ENCODE measurements at regions not wholly inside any gene's neighbourhood (a gene's known extent, or its start where the extent isn't known, plus 50 kb on each side); places are given as distances from the start of the nearest gene placed in this dataset.
"Not testable (repeated sequence)": the region's sequence is repeated elsewhere in the genome, so short reads cannot be mapped to it uniquely, and the experiment has no call there.

GRCh38 chr4:138367942-138368341, 125.8 kb upstream of the SLC7A11 start:
- DNase-seq (ENCODE audit: extremely low spot score): no peak
- intact Hi-C loops (cut with DNase I): no loop called here
- Histone ChIP-seq H3K27ac (replicated peaks in 1 of 4) (no peak overlapping the region), H3K4me1 (no peaks in the 10 kb centered on the region), H3K27me3 (no peaks in the 10 kb centered on the region), H3K36me3 (no peaks in the 10 kb centered on the region), H3K4me3 (no peak overlapping the region), H3K9me3 (no peaks in the 10 kb centered on the region)
- TF ChIP-seq POLR2AphosphoS5 (IDR thresholded peaks at IDR 0.05) (no peak), POLR2A (IDR thresholded peaks at IDR 0.05; ENCODE audit: low read depth) (no peak), EP300 (IDR thresholded peaks at IDR 0.05) (no peak)
- TF ChIP-seq, protein P1, sequence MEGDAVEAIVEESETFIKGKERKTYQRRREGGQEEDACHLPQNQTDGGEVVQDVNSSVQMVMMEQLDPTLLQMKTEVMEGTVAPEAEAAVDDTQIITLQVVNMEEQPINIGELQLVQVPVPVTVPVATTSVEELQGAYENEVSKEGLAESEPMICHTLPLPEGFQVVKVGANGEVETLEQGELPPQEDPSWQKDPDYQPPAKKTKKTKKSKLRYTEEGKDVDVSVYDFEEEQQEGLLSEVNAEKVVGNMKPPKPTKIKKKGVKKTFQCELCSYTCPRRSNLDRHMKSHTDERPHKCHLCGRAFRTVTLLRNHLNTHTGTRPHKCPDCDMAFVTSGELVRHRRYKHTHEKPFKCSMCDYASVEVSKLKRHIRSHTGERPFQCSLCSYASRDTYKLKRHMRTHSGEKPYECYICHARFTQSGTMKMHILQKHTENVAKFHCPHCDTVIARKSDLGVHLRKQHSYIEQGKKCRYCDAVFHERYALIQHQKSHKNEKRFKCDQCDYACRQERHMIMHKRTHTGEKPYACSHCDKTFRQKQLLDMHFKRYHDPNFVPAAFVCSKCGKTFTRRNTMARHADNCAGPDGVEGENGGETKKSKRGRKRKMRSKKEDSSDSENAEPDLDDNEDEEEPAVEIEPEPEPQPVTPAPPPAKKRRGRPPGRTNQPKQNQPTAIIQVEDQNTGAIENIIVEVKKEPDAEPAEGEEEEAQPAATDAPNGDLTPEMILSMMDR (IDR thresholded peaks at IDR 0.05): no peak

- intact Hi-C loops (cut with DNase I); H3K27ac ChIP-seq (replicated peaks in 1 of 4); H3K27me3 ChIP-seq; H3K4me3 ChIP-seq; H3K36me3 ChIP-seq; DNase-seq (ENCODE audit: extremely low spot score); H3K4me1 ChIP-seq: not testable (repeated sequence)
- H3K9me3 ChIP-seq: peaks cover 0 to 14% (median 9%) of the 10 kb centered on the region in 4 donors
- WGBS: 96% methylated on average over 3 of the region's 3 CpGs
Measured at GRCh38 chr4:138352446-138352845, 110.3 kb upstream of the SLC7A11 start.

GRCh38 chr4:138348055-138348454, 105.9 kb upstream of the SLC7A11 start:
- Histone ChIP-seq H3K9me3 (no peaks in the 10 kb centered on the region), H3K4me1 (no peaks in the 10 kb centered on the region), H3K27me3 (no peaks in the 10 kb centered on the region), H3K27ac (replicated peaks in 1 of 4) (no peak overlapping the region), H3K36me3 (no peaks in the 10 kb centered on the region), H3K4me3 (no peak overlapping the region)
- WGBS: 53% methylated on average over 3 of the region's 3 CpGs
- no peak for DNase-seq (ENCODE audit: extremely low spot score)
- TF ChIP-seq, protein P1 (IDR thresholded peaks at IDR 0.05): no peak
- no peak for TF ChIP-seq POLR2AphosphoS5 (IDR thresholded peaks at IDR 0.05)
- intact Hi-C loops (cut with DNase I): no loop called here

GRCh38 chr4:138347561-138347960, 105.4 kb upstream of the SLC7A11 start:
- H3K36me3 ChIP-seq: no peaks in the 10 kb centered on the region
- H3K27me3 ChIP-seq: no peaks in the 10 kb centered on the region
- H3K4me3 ChIP-seq: no peak overlapping the region
- no peaks in the 10 kb centered on the region for H3K9me3 ChIP-seq
- DNase-seq (ENCODE audit: extremely low spot score): no peak
- H3K4me1 ChIP-seq: no peaks in the 10 kb centered on the region
- H3K27ac ChIP-seq (replicated peaks in 1 of 4): no peak overlapping the region
- TF ChIP-seq, protein P1 (IDR thresholded peaks at IDR 0.05): no peak
- TF ChIP-seq POLR2AphosphoS5 (IDR thresholded peaks at IDR 0.05): no peak
- no peak for TF ChIP-seq POLR2A (IDR thresholded peaks at IDR 0.05; ENCODE audit: low read depth)
- TF ChIP-seq EP300 (IDR thresholded peaks at IDR 0.05): no peak
- intact Hi-C loops (cut with DNase I): no loop called here

DNA sequence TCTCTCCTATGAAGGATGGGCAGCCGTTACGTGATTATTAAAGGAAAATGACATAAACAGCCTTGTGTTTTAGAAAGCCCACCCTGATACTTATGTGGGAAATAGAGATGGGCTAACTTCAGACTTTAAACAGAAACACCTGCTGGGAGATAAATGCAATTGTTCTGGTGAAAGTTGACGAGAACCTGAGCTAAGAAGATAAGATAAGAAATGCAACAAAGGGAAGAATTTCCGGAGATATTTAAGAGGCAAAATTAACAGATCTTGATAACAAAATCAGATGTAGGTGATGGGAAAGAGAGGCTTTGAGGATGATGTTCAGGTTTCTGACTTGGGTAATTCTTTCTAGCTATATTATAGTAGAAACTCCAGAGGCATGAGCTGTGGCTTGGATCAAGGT, 102.7 kb upstream of the SLC7A11 start:
- TF ChIP-seq POLR2A (IDR thresholded peaks at IDR 0.05; ENCODE audit: low read depth) (no peak), EP300 (IDR thresholded peaks at IDR 0.05) (no peak), POLR2AphosphoS5 (IDR thresholded peaks at IDR 0.05) (no peak)
- TF ChIP-seq, protein P1 (IDR thresholded peaks at IDR 0.05): no peak
- 82% methylated on average over 4 of the region's 4 CpGs for WGBS
- H3K9me3 ChIP-seq: no peaks in the 10 kb centered on the region
- H3K36me3 ChIP-seq: no peaks in the 10 kb centered on the region
- no peak overlapping the region for H3K27ac ChIP-seq (replicated peaks in 1 of 4)
- no peak for DNase-seq (ENCODE audit: extremely low spot score)
- no peaks in the 10 kb centered on the region for H3K4me1 ChIP-seq
- H3K27me3 ChIP-seq: no peaks in the 10 kb centered on the region
- intact Hi-C loops (cut with DNase I): no loop called here
- no peak overlapping the region for H3K4me3 ChIP-seq

All from esophagus muscularis mucosa (tissue), 4 donors.